Thymus (tissue), 11 donors: ENCODE measurements at regions not wholly inside any gene's neighbourhood (a gene's known extent, or its start where the extent isn't known, plus 50 kb on each side); places are given as distances from the start of the nearest gene placed in this dataset.

Source experiments
- DNase-seq, 9 donors: peaks; one replicate each; pipeline ENCODE4 v3.0.0-alpha.2; 2013; ENCODE audit warnings: low spot score in 9 of 9, low read depth in 6 of 9, missing footprints in 1 of 9
- H3K27ac ChIP-seq, 2 donors: one replicate each; pipeline ENCODE4 v1.5.1; 2013; ENCODE audit warnings: control low read depth in 1 of 2, low read depth in 1 of 2, low read length in 1 of 2, mild to moderate bottlenecking in 1 of 2, moderate library complexity in 1 of 2
- H3K27me3 ChIP-seq, 2 donors: one replicate each; pipeline ENCODE4 v1.5.1; 2013; ENCODE audit warnings: low read length in 1 of 2; ENCODE audit not compliant: control insufficient read depth in 2 of 2, insufficient read depth in 1 of 2
- H3K36me3 ChIP-seq, 2 donors: one replicate each; pipeline ENCODE4 v1.5.1; 2013; ENCODE audit warnings: low read length in 1 of 2, mild to moderate bottlenecking in 1 of 2, moderate library complexity in 1 of 2; ENCODE audit not compliant: control insufficient read depth in 2 of 2, insufficient read depth in 2 of 2
- H3K4me1 ChIP-seq, 2 donors: one replicate each; pipeline ENCODE4 v1.5.1; 2013; ENCODE audit warnings: low read length in 2 of 2; ENCODE audit not compliant: control insufficient read depth in 2 of 2, insufficient read depth in 2 of 2
- H3K4me3 ChIP-seq, 2 donors: one replicate each; pipeline ENCODE4 v1.5.1; 2013; ENCODE audit warnings: low read length in 2 of 2, control low read depth in 1 of 2, mild to moderate bottlenecking in 1 of 2
- H3K9me3 ChIP-seq, 2 donors: one replicate each; pipeline ENCODE4 v1.5.1; 2013; ENCODE audit warnings: low read length in 1 of 2, mild to moderate bottlenecking in 1 of 2; ENCODE audit not compliant: control insufficient read depth in 2 of 2, insufficient read depth in 1 of 2
- WGBS: extraction: QIAGEN DNeasy Blood & Tissue Kit; methylation state at CpG from one replicate; pipeline ENCODE4 v1.1.7; 2013; 5-methylcytosine and 5-hydroxymethylcytosine counted together
- donor health status: healthy.

GRCh38 chr9:11551106-11551505, 938.3 kb upstream of the PTPRD start:
- H3K36me3 ChIP-seq: no peaks in the 10 kb centered on the region

GRCh38 chr9:11558043-11558442, 945.2 kb upstream of the PTPRD start:
- H3K4me3 ChIP-seq: no peak overlapping the region
- no peaks in the 10 kb centered on the region for H3K27me3 ChIP-seq
- WGBS: 86% methylated on average over 2 of the region's 2 CpGs
- H3K9me3 ChIP-seq: no peaks in the 10 kb centered on the region
- no peaks in the 10 kb centered on the region for H3K4me1 ChIP-seq
- no peaks in the 10 kb centered on the region for H3K36me3 ChIP-seq
- no peak overlapping the region for H3K27ac ChIP-seq
- no peak for DNase-seq

More at GRCh38 chr9:11551106-11551505, 938.3 kb upstream of the PTPRD start:
- no peak for DNase-seq
- Histone ChIP-seq H3K9me3 (peaks cover 0 to 7% of the 10 kb centered on the region in 2 donors), H3K27ac (no peak overlapping the region), H3K4me3 (no peak overlapping the region), H3K4me1 (no peaks in the 10 kb centered on the region), H3K27me3 (no peaks in the 10 kb centered on the region)

GRCh38 chr9:11559001-11559776, 946.4 kb upstream of the PTPRD start:
- Histone ChIP-seq H3K4me1 (no peaks in the 10 kb centered on the region), H3K9me3 (no peaks in the 10 kb centered on the region), H3K36me3 (no peaks in the 10 kb centered on the region), H3K27ac (no peak overlapping the region), H3K27me3 (no peaks in the 10 kb centered on the region), H3K4me3 (no peak overlapping the region)
- WGBS: 66% methylated on average over 3 of the region's 3 CpGs
- no peak for DNase-seq

GRCh38 chr9:11577522-11577921, 964.7 kb upstream of the PTPRD start:
- no peaks in the 10 kb centered on the region for H3K36me3 ChIP-seq
- WGBS: 96% methylated on average over 2 of the region's 2 CpGs
- H3K27ac ChIP-seq: no peak overlapping the region
- H3K27me3 ChIP-seq: no peaks in the 10 kb centered on the region
- no peak for DNase-seq
- H3K9me3 ChIP-seq: no peaks in the 10 kb centered on the region
- no peak overlapping the region for H3K4me3 ChIP-seq
- H3K4me1 ChIP-seq: no peaks in the 10 kb centered on the region

- DNase-seq: no peak
- Histone ChIP-seq H3K9me3 (no peaks in the 10 kb centered on the region), H3K27me3 (no peaks in the 10 kb centered on the region), H3K4me1 (no peaks in the 10 kb centered on the region), H3K36me3 (no peaks in the 10 kb centered on the region), H3K4me3 (no peak overlapping the region), H3K27ac (no peak overlapping the region)
Measured at GRCh38 chr9:11595756-11596155, 983.0 kb upstream of the PTPRD start.

GRCh38 chr9:11618241-11618805, 1005.5 kb upstream of the PTPRD start:
- H3K4me3 ChIP-seq: no peak overlapping the region
- no peaks in the 10 kb centered on the region for H3K36me3 ChIP-seq
- peaks cover 0 to 9% of the 10 kb centered on the region in 2 donors for H3K9me3 ChIP-seq
- 88% methylated on average over 49 of the region's 49 CpGs for WGBS
- no peak for DNase-seq
- no peaks in the 10 kb centered on the region for H3K4me1 ChIP-seq
- H3K27me3 ChIP-seq: no peaks in the 10 kb centered on the region
- H3K27ac ChIP-seq: no peak overlapping the region

GRCh38 chr9:11632691-11633090, 1019.9 kb upstream of the PTPRD start:
- DNase-seq: no peak
- Histone ChIP-seq H3K4me3 (no peak overlapping the region), H3K4me1 (no peaks in the 10 kb centered on the region), H3K36me3 (no peaks in the 10 kb centered on the region), H3K27me3 (no peaks in the 10 kb centered on the region), H3K9me3 (no peaks in the 10 kb centered on the region), H3K27ac (no peak overlapping the region)
- 99% methylated on average over 1 of the region's 1 CpG for WGBS

- H3K36me3 ChIP-seq: no peaks in the 10 kb centered on the region
- H3K4me3 ChIP-seq: no peak overlapping the region
- H3K4me1 ChIP-seq: no peaks in the 10 kb centered on the region
- H3K9me3 ChIP-seq: no peaks in the 10 kb centered on the region
- H3K27me3 ChIP-seq: no peaks in the 10 kb centered on the region
- 100% methylated on average over 1 of the region's 1 CpG for WGBS
- H3K27ac ChIP-seq: no peak overlapping the region
- DNase-seq: no peak
Measured at GRCh38 chr9:11646831-11647230, 1034.0 kb upstream of the PTPRD start.

- Histone ChIP-seq H3K4me1 (no peaks in the 10 kb centered on the region), H3K27me3 (no peaks in the 10 kb centered on the region), H3K4me3 (no peak overlapping the region), H3K36me3 (no peaks in the 10 kb centered on the region), H3K9me3 (no peaks in the 10 kb centered on the region), H3K27ac (no peak overlapping the region)
- DNase-seq: no peak
- 91% methylated on average over 3 of the region's 3 CpGs for WGBS
Measured at GRCh38 chr9:11653867-11654266, 1039.3 kb upstream of the TYRP1 start.
